SW480 (cell line): ENCODE measurements at regions not wholly inside any gene's neighbourhood (a gene's known extent, or its start where the extent isn't known, plus 50 kb on each side); places are given as distances from the start of the nearest gene placed in this dataset.
A peak's percentile ranks its signal among the peaks of the same experiment; 100 is the strongest.

ENCODE experiments used
- DNase-seq: peaks from one replicate; pipeline ENCODE4 v3.0.0-alpha.2; 2016; ENCODE audit warnings: low spot score

- no peak for DNase-seq
Observed at GRCh38 chr2:226077841-226078240, 678.3 kb downstream of the NYAP2 start.

DNA sequence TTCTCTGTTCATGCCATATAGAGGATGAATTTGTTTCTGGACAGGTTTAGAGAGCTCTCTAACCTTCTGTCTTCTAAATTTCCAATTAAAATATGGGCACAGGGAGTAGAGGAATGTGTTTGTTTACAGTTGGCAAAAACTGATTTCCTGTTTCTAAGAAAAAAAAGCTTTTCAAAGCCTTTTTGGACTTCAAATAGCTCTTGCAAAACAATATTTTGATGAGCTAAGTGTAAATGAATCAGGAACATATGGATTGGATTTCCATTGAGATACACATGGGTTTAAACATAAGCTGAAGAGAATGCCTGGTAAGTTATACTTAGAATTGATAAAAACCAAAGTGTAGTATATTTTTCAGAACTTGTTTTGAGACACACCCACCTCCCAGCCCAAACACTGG, 677.5 kb downstream of the NYAP2 start:
- no peak for DNase-seq

DNA sequence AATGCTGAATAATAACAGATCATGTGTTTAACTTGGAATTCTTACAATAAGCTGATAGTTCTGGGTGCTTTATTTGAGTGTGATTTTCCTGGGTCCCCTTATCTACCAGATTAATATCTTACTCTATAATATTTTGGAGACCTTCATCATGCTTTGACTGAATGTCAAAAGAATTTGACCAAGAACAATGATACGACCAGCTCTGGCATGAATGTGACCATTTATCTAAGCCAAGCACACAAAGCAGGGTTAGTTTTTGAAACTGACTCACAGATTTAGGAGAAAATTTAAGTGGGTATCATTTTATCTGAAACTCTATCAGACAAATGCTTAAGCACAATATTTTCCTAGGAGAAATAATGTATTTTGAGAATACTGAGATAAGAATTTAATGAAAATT, 677.0 kb downstream of the NYAP2 start:
- DNase-seq = no peak

DNA sequence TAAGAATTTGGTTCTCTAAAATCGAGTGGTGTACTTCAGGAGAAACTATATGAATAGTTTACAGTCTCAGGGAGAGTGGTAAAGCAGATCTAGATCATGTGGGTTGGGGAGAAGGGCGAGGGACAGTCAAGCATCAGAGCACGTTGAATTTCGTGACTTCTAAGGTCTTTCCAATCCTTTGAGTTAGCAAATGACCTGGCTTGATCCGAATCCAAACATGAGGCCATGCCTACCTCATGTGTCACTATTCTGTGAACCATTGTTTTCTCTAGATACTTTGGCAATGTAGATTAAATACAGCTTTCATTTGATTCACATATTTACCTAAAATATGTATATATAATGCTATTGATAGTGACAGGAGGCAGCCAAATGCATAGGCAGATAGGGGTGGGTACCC, 674.9 kb downstream of the NYAP2 start:
- no peak for DNase-seq

- DNase-seq = no peak
Observed at GRCh38 chr2:226073496-226074160, 674.1 kb downstream of the NYAP2 start.

- no peak for DNase-seq
Observed at GRCh38 chr2:226066873-226067272, 667.4 kb downstream of the NYAP2 start.

DNA sequence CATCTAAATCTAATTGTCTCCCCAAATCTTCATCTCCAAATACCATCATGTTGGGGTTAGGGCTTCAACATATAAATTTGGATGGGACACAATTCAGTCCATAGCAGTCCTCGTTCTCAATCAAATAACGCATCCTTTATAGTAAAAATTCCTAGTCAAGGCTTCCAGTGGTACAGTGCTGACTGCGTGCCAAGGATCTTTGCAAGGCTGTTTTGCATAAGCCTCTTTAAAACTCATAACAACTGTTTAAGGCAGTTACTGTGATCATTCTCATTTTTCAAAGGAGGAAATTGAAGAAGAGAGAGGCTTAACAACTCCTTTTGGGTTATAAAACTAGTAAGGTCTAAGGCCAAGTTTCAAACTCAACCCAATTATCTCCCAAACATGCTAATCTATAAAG, 666.9 kb downstream of the NYAP2 start:
- no peak for DNase-seq

- no peak for DNase-seq
Observed at GRCh38 chr2:226064932-226065570, 665.5 kb downstream of the NYAP2 start.

DNA sequence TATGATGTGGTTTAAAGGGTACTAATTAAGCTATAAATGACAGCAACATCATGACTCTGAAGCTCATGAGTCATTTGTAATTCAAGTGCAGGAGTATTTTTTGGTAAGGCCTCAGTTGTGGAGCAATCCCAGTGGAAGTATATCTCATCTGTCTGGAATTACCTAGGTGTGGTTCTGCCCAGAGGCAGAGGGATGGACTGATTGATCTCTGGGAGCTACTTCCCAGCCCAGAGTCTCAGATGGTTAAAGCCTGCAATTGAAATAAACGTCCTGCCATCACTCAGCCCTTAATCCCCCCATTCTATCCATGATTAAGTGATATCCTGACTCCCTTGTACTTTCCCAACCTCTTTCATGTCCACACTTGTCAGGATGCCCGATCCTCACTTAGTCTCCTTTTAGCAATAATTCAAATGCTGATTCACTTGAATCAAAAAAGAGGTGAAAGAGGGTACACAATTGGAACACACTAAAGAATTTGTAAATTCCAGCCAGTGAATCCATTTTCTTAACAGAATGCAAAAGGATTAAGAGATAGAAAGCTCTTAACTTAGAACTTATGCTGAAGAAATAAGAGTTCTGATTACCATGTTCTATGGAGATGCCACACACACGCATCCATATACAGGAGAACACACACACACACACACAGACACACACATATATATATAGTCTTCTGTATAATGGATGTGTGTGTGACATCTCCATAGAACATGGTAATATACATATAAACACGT, 664.4 kb downstream of the NYAP2 start:
- DNase-seq = peak; percentile 66

GRCh38 chr2:226059961-226060627, 660.6 kb downstream of the NYAP2 start:
- DNase-seq = peak; percentile 1

DNA sequence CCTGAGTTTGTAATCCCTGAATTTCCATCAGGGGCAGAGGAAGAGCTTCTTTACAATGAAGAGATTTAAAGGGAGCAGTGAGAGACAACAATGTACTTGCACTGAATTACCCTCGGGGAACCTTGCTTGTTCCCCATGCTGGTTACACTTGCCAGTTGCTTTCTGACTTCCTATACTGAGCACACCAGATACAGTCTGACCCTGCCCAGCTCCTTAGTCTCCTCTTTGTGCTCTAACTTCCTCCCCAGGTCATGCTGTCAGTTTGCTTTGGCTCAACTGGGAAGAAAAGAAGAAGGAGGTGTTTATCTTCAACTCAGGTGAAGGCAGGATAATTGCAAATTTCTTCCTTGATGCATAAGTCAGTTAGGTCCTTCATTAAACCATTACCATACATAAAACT, 658.4 kb downstream of the NYAP2 start:
- no peak for DNase-seq

GRCh38 chr2:226057365-226057764, 657.9 kb downstream of the NYAP2 start:
- DNase-seq = no peak

- DNase-seq = no peak
Observed at GRCh38 chr2:226052772-226053416, 653.4 kb downstream of the NYAP2 start.

- DNase-seq = peak; percentile 9
Observed at GRCh38 chr2:226050822-226051221, 651.3 kb downstream of the NYAP2 start.

DNA sequence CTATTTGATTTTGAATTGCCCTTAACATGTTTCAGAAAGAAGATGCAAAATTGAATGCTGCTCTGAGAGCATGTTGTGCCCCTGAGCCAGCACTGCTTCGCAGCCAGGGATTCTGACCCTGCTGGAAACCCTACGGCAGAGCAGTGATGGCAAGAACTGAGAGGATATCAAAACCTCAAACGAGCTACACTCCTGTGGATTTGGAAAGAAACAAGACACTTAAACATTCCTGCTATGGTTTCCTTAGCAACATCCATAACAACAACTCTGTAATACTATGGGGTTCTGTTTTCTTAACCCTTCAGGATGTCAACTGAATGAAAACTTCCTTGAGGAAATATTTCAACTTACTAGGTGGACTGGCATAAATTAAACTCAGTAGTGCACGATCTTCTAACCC, 649.1 kb downstream of the NYAP2 start:
- peak; percentile 11 for DNase-seq

- DNase-seq = no peak
Observed at GRCh38 chr2:226045080-226045479, 645.6 kb downstream of the NYAP2 start.

DNA sequence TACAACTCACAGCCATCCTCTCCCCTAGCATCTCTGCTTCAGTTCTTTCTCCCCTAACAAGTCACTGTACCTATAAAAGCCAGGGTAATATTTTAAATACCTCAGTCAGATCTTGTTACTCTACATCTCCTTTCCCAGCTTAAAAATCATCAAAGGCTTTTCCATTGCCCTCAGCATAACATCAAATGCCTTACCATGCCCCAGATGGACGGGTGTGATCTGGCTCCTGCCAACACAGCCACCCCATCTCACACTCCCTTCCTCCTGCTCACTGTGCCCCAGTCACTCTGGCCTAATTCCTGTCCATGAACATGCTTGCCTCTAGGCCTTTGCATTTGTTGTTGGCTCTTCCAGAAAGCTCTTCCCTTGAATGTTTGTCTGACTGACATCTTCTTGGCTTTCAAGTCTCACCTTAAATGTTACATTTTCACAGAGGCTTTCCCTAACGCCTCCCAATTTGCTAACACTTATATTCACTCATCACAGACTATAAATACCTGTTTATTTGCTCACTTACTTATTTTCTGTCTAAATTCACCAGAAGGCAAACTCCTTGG, 640.9 kb downstream of the NYAP2 start:
- DNase-seq = no peak

GRCh38 chr2:226037526-226037925, 638.0 kb downstream of the NYAP2 start:
- no peak for DNase-seq

GRCh38 chr2:226031647-226032501, 632.4 kb downstream of the NYAP2 start:
- DNase-seq = no peak

- peak; percentile 76 for DNase-seq
Observed at GRCh38 chr2:226030788-226031646, 631.5 kb downstream of the NYAP2 start.
